Lower lobe of right lung (tissue), 2 donors: ENCODE measurements at regions not wholly inside any gene's neighbourhood (a gene's known extent, or its start where the extent isn't known, plus 50 kb on each side); places are given as distances from the start of the nearest gene placed in this dataset.

ENCODE experiments used
- ATAC-seq, 2 donors: fragments of 200-7000 bp; cut with Tn5 transposase; one replicate each; pipeline ENCODE4 v1.9.1; 2020 to 2022; ENCODE audit warnings: mild to moderate bottlenecking in 2 of 2, moderate library complexity in 2 of 2
- DNase-seq: peaks from one replicate; pipeline ENCODE4 v3.0.0-alpha.2; 2020
- H3K27ac ChIP-seq: fragments of 200-600 bp; one replicate; pipeline ENCODE4 v1.8.0; 2022
- H3K27me3 ChIP-seq: fragments of 200-600 bp; one replicate; pipeline ENCODE4 v1.8.0; 2022; ENCODE audit warnings: low read depth
- H3K36me3 ChIP-seq: fragments of 200-600 bp; one replicate; pipeline ENCODE4 v1.8.0; 2022; ENCODE audit warnings: mild to moderate bottlenecking
- H3K4me1 ChIP-seq: fragments of 200-600 bp; one replicate; pipeline ENCODE4 v1.8.0; 2022
- H3K4me3 ChIP-seq: fragments of 200-600 bp; one replicate; pipeline ENCODE4 v1.8.0; 2022; ENCODE audit warnings: mild to moderate bottlenecking
- H3K9me3 ChIP-seq: fragments of 200-600 bp; one replicate; pipeline ENCODE4 v1.8.0; 2022
- CTCF ChIP-seq: fragments of 200-600 bp; IDR thresholded peaks from one replicate; pipeline ENCODE4 v1.8.0; 2022; ENCODE audit warnings: antibody characterized with exemption, mild to moderate bottlenecking
- intact Hi-C: fragments of 100-400 bp; cut with DNase I; formaldehyde crosslinking; loops from one replicate; pipeline ENCODE4 v1.11.0; 2022
- donor health status: DM: no; HTN: yes; CAD: no; lungs with severe emphysema.

GRCh38 chr1:229781453-229781852 lies 155.4 kb downstream of the URB2 start:
- DNase-seq (peak; percentile 66), ATAC-seq (peak; percentile 76 to 84)
- Histone ChIP-seq H3K36me3 (no peaks in the 10 kb centered on the region), H3K9me3 (no peaks in the 10 kb centered on the region), H3K4me3 (no peak overlapping the region), H3K27me3 (no peaks in the 10 kb centered on the region), H3K4me1 (no peaks in the 10 kb centered on the region), H3K27ac (no peak overlapping the region)
- TF ChIP-seq CTCF, result peak; percentile 35
- intact Hi-C loops, result no loop called here

- ATAC-seq (no peak), DNase-seq (no peak)
- no peak for TF ChIP-seq CTCF
- H3K9me3 ChIP-seq, result no peaks in the 10 kb centered on the region
- no peaks in the 10 kb centered on the region for H3K4me1 ChIP-seq
- no peak overlapping the region for H3K27ac ChIP-seq
- no peaks in the 10 kb centered on the region for H3K36me3 ChIP-seq
- H3K27me3 ChIP-seq, result no peaks in the 10 kb centered on the region
- intact Hi-C loops, result no loop called here
- H3K4me3 ChIP-seq, result no peak overlapping the region
Measured at GRCh38 chr1:229782469-229782868, 156.4 kb downstream of the URB2 start.

GRCh38 chr1:229784834-229785233 lies 158.8 kb downstream of the URB2 start:
- Histone ChIP-seq H3K9me3 (no peaks in the 10 kb centered on the region), H3K27me3 (no peaks in the 10 kb centered on the region), H3K4me1 (no peaks in the 10 kb centered on the region), H3K4me3 (no peak overlapping the region), H3K27ac (no peak overlapping the region), H3K36me3 (no peaks in the 10 kb centered on the region)
- intact Hi-C loops, result no loop called here
- ATAC-seq (no peak), DNase-seq (no peak)
- TF ChIP-seq CTCF, result no peak

- DNase-seq (no peak), ATAC-seq (no peak)
- intact Hi-C loops, result no loop called here
- H3K36me3 ChIP-seq, result no peaks in the 10 kb centered on the region
- TF ChIP-seq CTCF, result no peak
- H3K4me1 ChIP-seq, result no peaks in the 10 kb centered on the region
- no peaks in the 10 kb centered on the region for H3K9me3 ChIP-seq
- no peaks in the 10 kb centered on the region for H3K27me3 ChIP-seq
- no peak overlapping the region for H3K4me3 ChIP-seq
- no peak overlapping the region for H3K27ac ChIP-seq
Measured at GRCh38 chr1:229786974-229787610, 161.0 kb downstream of the URB2 start.

DNA sequence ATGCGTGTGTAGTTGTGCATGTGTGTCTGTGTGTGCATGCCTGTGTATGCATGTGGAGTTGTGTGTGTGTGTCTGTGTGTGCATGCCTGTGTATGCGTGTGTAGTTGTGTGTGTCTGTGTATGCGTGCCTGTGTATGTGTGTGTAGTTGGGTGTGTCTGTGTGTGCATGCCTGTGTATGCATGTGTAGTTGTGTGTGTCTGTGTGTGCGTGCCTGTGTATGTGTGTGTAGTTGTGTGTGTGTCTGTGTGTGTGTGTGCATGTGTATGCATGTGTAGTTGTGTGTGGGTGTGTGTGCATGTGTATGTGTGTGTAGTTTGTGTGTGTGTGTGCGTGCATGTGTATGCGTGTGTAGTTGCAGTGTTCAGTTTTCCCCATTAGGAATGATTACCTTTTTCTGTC lies 162.0 kb downstream of the URB2 start:
- intact Hi-C loops, result no loop called here
- no peak for TF ChIP-seq CTCF
- no peaks in the 10 kb centered on the region for H3K9me3 ChIP-seq
- H3K27me3 ChIP-seq, result no peaks in the 10 kb centered on the region
- no peaks in the 10 kb centered on the region for H3K4me1 ChIP-seq
- no peak overlapping the region for H3K27ac ChIP-seq
- DNase-seq, result no peak
- H3K4me3 ChIP-seq, result no peak overlapping the region
- no peaks in the 10 kb centered on the region for H3K36me3 ChIP-seq
- no peak for ATAC-seq
